ENCODE measurements at regions not wholly inside any gene's neighbourhood (a gene's known extent, or its start where the extent isn't known, plus 50 kb on each side); places are given as distances from the start of the nearest gene placed in this dataset.

DNA sequence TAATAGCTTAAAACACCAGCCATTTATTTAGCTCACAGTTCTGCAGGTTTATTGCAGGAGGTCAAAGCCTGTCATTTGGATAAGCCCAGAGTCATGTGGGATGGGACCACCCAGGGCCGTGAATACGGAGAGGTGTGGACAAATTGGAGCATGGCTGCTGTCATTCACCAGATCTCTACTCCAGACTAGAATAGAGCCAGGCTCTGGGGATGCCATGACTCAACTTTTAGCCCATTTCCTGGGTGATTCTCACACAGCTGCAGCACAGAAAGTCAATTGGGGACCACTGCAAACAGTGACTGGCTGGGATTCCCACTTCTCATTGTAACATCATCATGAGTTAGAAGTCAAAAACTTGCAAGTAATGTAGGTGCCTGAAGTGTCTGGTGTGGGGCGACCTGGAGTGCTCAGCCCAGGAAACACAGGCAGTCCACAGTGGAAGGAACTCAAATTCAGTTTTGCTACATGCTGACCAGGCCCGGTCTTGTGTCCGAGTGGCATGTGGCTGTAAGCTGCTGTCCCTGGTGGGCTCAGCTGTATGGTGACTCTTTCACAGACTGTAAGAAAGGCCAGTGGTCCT is 174.3 kb downstream of the SCP2D1 start:
- CTCF ChIA-PET = no interaction called here
- POLR2A ChIA-PET = no interaction called here
- DNase-seq (ENCODE audit: low read depth, low spot score) = no peak
- TF ChIP-seq, protein P1, sequence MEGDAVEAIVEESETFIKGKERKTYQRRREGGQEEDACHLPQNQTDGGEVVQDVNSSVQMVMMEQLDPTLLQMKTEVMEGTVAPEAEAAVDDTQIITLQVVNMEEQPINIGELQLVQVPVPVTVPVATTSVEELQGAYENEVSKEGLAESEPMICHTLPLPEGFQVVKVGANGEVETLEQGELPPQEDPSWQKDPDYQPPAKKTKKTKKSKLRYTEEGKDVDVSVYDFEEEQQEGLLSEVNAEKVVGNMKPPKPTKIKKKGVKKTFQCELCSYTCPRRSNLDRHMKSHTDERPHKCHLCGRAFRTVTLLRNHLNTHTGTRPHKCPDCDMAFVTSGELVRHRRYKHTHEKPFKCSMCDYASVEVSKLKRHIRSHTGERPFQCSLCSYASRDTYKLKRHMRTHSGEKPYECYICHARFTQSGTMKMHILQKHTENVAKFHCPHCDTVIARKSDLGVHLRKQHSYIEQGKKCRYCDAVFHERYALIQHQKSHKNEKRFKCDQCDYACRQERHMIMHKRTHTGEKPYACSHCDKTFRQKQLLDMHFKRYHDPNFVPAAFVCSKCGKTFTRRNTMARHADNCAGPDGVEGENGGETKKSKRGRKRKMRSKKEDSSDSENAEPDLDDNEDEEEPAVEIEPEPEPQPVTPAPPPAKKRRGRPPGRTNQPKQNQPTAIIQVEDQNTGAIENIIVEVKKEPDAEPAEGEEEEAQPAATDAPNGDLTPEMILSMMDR (IDR thresholded peaks at IDR 0.05; ENCODE audit: insufficient read depth, low read length, missing control alignments) = no peak
- H3K4me3 ChIP-seq (ENCODE audit: low read depth, low read length) = no peak overlapping the region

DNA sequence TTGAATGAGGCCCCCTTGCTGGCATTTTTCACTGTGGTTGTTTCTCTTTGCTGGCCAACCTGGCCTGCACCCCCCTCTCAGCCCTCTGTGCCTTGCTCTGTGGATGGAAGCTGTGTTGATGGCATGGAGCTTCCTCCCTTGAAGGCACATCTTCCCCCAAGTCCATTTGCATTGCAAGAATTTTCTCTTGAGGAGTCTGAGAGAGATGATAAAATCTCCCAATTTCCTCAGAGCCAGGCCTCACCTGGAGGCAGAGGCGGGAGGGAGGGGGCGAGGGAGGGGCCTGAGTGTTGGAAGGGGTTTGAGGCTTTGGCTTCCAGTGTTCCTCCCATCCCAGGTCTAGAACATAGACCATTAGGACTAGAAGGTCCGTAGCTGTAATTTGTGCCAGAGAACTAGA is 175.1 kb downstream of the SCP2D1 start:
- TF ChIP-seq, protein P1 (IDR thresholded peaks at IDR 0.05; ENCODE audit: insufficient read depth, low read length, missing control alignments) = no peak
- H3K4me3 ChIP-seq (ENCODE audit: low read depth, low read length) = no peak overlapping the region
- ChIA-PET CTCF (no interaction called here), POLR2A (no interaction called here)
- DNase-seq (ENCODE audit: low read depth, low spot score) = no peak

DNA sequence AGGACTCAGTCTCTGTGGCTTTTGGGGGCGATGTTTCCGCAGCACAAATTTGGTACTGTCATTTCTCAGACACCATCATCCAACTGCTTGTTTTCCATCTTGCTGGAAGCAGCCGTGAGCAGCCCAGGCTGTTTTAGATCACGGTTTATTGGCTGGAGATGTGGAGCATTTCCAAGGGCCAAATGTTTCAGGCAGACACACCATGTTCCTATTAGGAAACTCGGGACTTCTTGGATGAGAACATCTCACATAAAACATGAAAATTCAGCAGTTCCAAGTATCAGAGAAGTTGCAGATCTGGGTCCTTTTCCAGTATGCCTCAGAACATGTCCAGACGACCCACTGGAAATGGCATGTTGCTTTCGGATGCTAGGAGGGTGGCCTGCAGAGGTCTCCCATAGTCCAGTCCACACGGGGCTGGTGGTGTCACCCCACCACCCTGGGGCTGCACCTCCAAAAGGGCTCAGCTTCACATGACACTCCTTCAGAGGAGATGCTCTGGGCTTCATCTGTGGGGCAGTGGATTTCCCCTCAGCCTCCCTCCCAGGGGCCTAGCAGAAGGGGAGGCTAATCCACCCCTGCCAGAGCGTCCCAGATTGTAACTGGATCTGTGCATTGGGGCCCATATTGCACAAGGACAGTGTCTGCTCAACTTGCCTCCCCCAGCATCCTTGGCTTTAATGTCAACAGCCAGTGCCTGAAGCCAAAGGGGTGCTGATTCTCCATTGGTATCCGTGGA is 176.3 kb downstream of the SCP2D1 start:
- H3K4me3 ChIP-seq (ENCODE audit: low read depth, low read length) = no peak overlapping the region
- TF ChIP-seq, protein P1 (IDR thresholded peaks at IDR 0.05; ENCODE audit: insufficient read depth, low read length, missing control alignments) = no peak
- POLR2A ChIA-PET = no interaction called here
- DNase-seq (ENCODE audit: low read depth, low spot score) = no peak
- CTCF ChIA-PET = no interaction called here

DNA sequence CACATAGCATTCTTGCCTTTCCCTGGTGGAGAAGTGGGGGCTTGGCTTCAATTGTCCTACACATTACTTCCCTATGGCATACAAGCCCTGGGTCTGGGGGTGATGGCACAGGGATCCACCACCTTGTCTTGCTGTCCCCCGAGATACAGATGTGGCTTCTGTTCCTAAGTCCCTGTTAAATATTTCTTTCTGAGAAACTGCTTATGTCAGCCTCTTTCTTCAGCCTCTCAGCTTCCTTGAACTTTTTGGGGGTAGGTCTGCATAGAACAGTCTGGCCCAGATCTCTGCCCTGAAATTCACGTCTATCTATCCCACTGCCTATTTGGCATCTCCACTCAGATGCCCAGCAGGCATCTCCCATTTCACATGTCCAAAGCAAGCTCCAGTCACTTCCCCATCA is 177.4 kb downstream of the SCP2D1 start:
- no peak for DNase-seq (ENCODE audit: low read depth, low spot score)
- ChIA-PET CTCF (no interaction called here), POLR2A (no interaction called here)
- no peak overlapping the region for H3K4me3 ChIP-seq (ENCODE audit: low read depth, low read length)
- TF ChIP-seq, protein P1 (IDR thresholded peaks at IDR 0.05; ENCODE audit: insufficient read depth, low read length, missing control alignments) = no peak

DNA sequence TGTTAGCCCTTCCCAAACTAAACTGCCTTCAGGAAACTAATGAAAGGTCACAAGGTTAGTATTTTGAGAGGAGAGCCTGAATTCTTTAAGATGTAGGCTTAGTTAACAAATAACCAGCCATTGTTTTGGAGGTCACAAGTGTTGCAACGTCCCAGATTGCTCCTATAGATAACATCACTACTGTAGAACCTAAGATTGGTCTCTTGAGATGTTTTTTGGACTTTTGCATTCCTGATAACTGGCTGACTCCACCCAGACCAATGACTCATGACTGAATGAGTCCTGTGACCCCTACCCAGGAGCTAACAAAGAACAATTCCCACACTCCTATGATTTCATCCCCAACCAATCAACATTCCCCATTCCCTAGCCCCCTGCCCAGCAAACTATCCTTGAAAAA is 178.8 kb downstream of the SCP2D1 start:
- DNase-seq (ENCODE audit: low read depth, low spot score) = no peak
- TF ChIP-seq, protein P1 (IDR thresholded peaks at IDR 0.05; ENCODE audit: insufficient read depth, low read length, missing control alignments) = no peak
- no peak overlapping the region for H3K4me3 ChIP-seq (ENCODE audit: low read depth, low read length)
- POLR2A ChIA-PET = no interaction called here
- CTCF ChIA-PET = no interaction called here

DNA sequence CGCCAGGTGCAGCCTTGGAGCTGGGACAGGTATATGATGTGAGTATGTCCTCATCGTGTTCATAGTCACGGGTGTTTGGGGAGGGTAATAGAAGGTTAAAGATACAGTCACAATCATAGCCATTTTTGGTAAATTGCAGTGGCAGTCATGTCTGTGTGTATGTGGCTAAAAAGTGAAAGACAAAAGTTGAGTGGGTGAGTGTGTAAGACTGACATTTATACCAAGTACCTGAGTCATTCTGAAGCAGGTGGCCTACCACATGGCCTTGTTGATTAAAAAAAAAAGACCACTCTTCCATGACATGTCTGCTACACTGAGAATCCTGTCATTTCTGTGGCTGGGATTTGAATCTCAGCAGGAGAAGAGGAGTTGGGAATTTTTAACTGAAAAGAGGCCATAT is 181.9 kb downstream of the SCP2D1 start:
- ChIA-PET CTCF (no interaction called here), POLR2A (no interaction called here)
- no peak for DNase-seq (ENCODE audit: low read depth, low spot score)
- TF ChIP-seq, protein P1 (IDR thresholded peaks at IDR 0.05; ENCODE audit: insufficient read depth, low read length, missing control alignments) = no peak
- no peak overlapping the region for H3K4me3 ChIP-seq (ENCODE audit: low read depth, low read length)
